H9 (cell line): ENCODE measurements at regions not wholly inside any gene's neighbourhood (a gene's known extent, or its start where the extent isn't known, plus 50 kb on each side); places are given as distances from the start of the nearest gene placed in this dataset.

Experiments used
- DNase-seq: peaks from one replicate; pipeline ENCODE4 v3.0.0-alpha.2; 2017
- H2AFZ ChIP-seq: one replicate; pipeline ENCODE4 v1.6.1; 2013; ENCODE audit warnings: mild to moderate bottlenecking, low read length, control low read depth, moderate library complexity
- H2AK5ac ChIP-seq: 2 replicates; pipeline ENCODE4 v1.6.1; 2013; ENCODE audit warnings: low read length, control low read depth, mixed read lengths; ENCODE audit not compliant: insufficient read length
- H2BK120ac ChIP-seq: one replicate; pipeline ENCODE4 v1.6.1; 2013; ENCODE audit warnings: low read depth, mild to moderate bottlenecking, low read length, control low read depth, inconsistent platforms; ENCODE audit not compliant: poor library complexity, severe bottlenecking
- H2BK12ac ChIP-seq: 2 replicates; pipeline ENCODE4 v1.6.1; 2013; ENCODE audit warnings: low read length, control low read depth, mixed read lengths, low read depth; ENCODE audit not compliant: insufficient read length
- H2BK15ac ChIP-seq: 2 replicates; pipeline ENCODE4 v1.6.1; 2013; ENCODE audit warnings: low read depth, low read length, control low read depth
- H2BK20ac ChIP-seq: one replicate; pipeline ENCODE4 v1.6.1; 2013; ENCODE audit warnings: low read depth, mild to moderate bottlenecking, low read length, control low read depth, inconsistent platforms; ENCODE audit not compliant: poor library complexity, severe bottlenecking
- H2BK5ac ChIP-seq: 2 replicates; pipeline ENCODE4 v1.6.1; 2013; ENCODE audit warnings: low read length, control low read depth, mixed read lengths; ENCODE audit not compliant: insufficient read length
- H3K14ac ChIP-seq: 2 replicates; pipeline ENCODE4 v1.6.1; 2013; ENCODE audit warnings: low read length, control low read depth; ENCODE audit not compliant: insufficient read depth
- H3K18ac ChIP-seq: 2 replicates; pipeline ENCODE4 v1.6.1; 2013; ENCODE audit warnings: low read depth, mild to moderate bottlenecking, mixed read lengths, low read length, control low read depth; ENCODE audit not compliant: insufficient read length
- H3K23ac ChIP-seq: 2 replicates; pipeline ENCODE4 v1.6.1; 2013; ENCODE audit warnings: low read length, control low read depth, mixed read lengths, low read depth; ENCODE audit not compliant: insufficient read length
- H3K23me2 ChIP-seq: 2 replicates; pipeline ENCODE4 v1.6.1; 2013; ENCODE audit warnings: low read depth, mild to moderate bottlenecking, mixed read lengths, low read length, control low read depth; ENCODE audit not compliant: insufficient read length, poor library complexity, severe bottlenecking
- H3K27ac ChIP-seq: 2 replicates; pipeline ENCODE4 v1.5.1; 2013; ENCODE audit warnings: low read length, control low read depth, mixed read lengths, low read depth; ENCODE audit not compliant: insufficient read length
- H3K27me3 ChIP-seq: 2 replicates; pipeline ENCODE4 v1.6.1; 2013; ENCODE audit warnings: low read length, control low read depth, inconsistent platforms; ENCODE audit not compliant: insufficient read depth
- H3K4ac ChIP-seq: 2 replicates; pipeline ENCODE4 v1.6.1; 2013; ENCODE audit warnings: low read depth, mild to moderate bottlenecking, control low read depth, inconsistent platforms, low read length, moderate library complexity
- H3K4me1 ChIP-seq: 2 replicates; pipeline ENCODE4 v1.6.1; 2013; ENCODE audit warnings: low read length, control low read depth, inconsistent platforms; ENCODE audit not compliant: insufficient read depth
- H3K4me2 ChIP-seq: 2 replicates; pipeline ENCODE4 v1.6.1; 2013; ENCODE audit warnings: low read length, control low read depth, mixed read lengths; ENCODE audit not compliant: insufficient read length, insufficient read depth
- H3K56ac ChIP-seq: 2 replicates; pipeline ENCODE4 v1.6.1; 2013; ENCODE audit warnings: low read depth, mild to moderate bottlenecking, mixed read lengths, low read length, control low read depth; ENCODE audit not compliant: insufficient read length
- H3K79me1 ChIP-seq: 2 replicates; pipeline ENCODE4 v1.6.1; 2013; ENCODE audit warnings: low read depth, mild to moderate bottlenecking, moderate library complexity, low read length, control low read depth, inconsistent platforms; ENCODE audit not compliant: insufficient read depth, poor library complexity, severe bottlenecking
- H3K79me2 ChIP-seq: 2 replicates; pipeline ENCODE4 v1.6.1; 2013; ENCODE audit warnings: low read length, control low read depth, inconsistent platforms; ENCODE audit not compliant: insufficient read depth
- H3K9ac ChIP-seq: 2 replicates; pipeline ENCODE4 v1.6.1; 2013; ENCODE audit warnings: low read length, control low read depth, mixed read lengths; ENCODE audit not compliant: insufficient read length; ENCODE audit errors: extremely low read depth
- H3K9me3 ChIP-seq: one replicate; pipeline ENCODE4 v1.6.1; 2013; ENCODE audit warnings: low read depth, low read length, inconsistent platforms; ENCODE audit not compliant: control insufficient read depth
- H3T11ph ChIP-seq: one replicate; pipeline ENCODE4 v1.6.1; 2013; ENCODE audit warnings: mild to moderate bottlenecking, low read length, control low read depth, inconsistent platforms
- H4K20me1 ChIP-seq: one replicate; pipeline ENCODE4 v1.6.1; 2013; ENCODE audit not compliant: control insufficient read depth, insufficient read length, insufficient read depth
- H4K5ac ChIP-seq: 2 replicates; pipeline ENCODE4 v1.6.1; 2013; ENCODE audit warnings: low read depth, mild to moderate bottlenecking, mixed read lengths, low read length, control low read depth; ENCODE audit not compliant: insufficient read length
- H4K8ac ChIP-seq: replicated peaks from 2 replicates; pipeline ENCODE4 v1.6.1; 2013; ENCODE audit warnings: low read length, control low read depth, mixed read lengths, low read depth; ENCODE audit not compliant: insufficient read length
- H4K91ac ChIP-seq: 2 replicates; pipeline ENCODE4 v1.6.1; 2013; ENCODE audit warnings: low read depth, mild to moderate bottlenecking, moderate library complexity, mixed read lengths, low read length, control low read depth; ENCODE audit not compliant: insufficient read length
- H3K27ac Mint-ChIP-seq, 3 experiments: 2 replicates in 2 of 3; 3 replicates in 1 of 3; pipeline ENCODE4 v1.8.0; 2020 to 2021; ENCODE audit warnings: mixed read lengths in 3 of 3, mild to moderate bottlenecking in 1 of 3, moderate library complexity in 1 of 3
- H3K27me3 Mint-ChIP-seq: 2 replicates; pipeline ENCODE4 v1.8.0; 2021; ENCODE audit warnings: low read depth, mild to moderate bottlenecking, moderate library complexity, mixed read lengths
- H3K36me3 Mint-ChIP-seq, 3 experiments: 2 replicates in 2 of 3; 3 replicates in 1 of 3; pipeline ENCODE4 v1.8.0; 2020 to 2021; ENCODE audit warnings: low read depth in 3 of 3, mixed read lengths in 3 of 3; ENCODE audit not compliant: insufficient read depth in 1 of 3
- H3K4me1 Mint-ChIP-seq, 2 experiments: 2 replicates each; pipeline ENCODE4 v1.8.0; 2020; ENCODE audit warnings: mixed read lengths in 2 of 2
- H3K4me3 Mint-ChIP-seq, 2 experiments: 2 replicates in 1 of 2; 3 replicates in 1 of 2; pipeline ENCODE4 v1.8.0; 2020 to 2021; ENCODE audit warnings: mild to moderate bottlenecking in 2 of 2, mixed read lengths in 2 of 2, moderate library complexity in 1 of 2
- H3K9me3 Mint-ChIP-seq, 2 experiments: 2 replicates in 1 of 2; 3 replicates in 1 of 2; pipeline ENCODE4 v1.8.0; 2020; ENCODE audit warnings: mild to moderate bottlenecking in 2 of 2, mixed read lengths in 2 of 2, moderate library complexity in 1 of 2
- CTCF ChIP-seq: fragments of 200-600 bp; sonication (generic); conservative IDR thresholded peaks from 3 replicates; pipeline ENCODE4 v1.8.0; 2021; ENCODE audit warnings: antibody characterized with exemption, mild to moderate bottlenecking
- WGBS: extraction: QIAGEN DNeasy Blood & Tissue Kit; methylation state at CpG from one replicate; pipeline ENCODE4 v1.1.7; 2013; ENCODE audit warnings: missing lambda C conversion rate, low lambda C conversion rate, mixed read lengths; ENCODE audit not compliant: insufficient read length; ENCODE audit errors: extremely low coverage; 5-methylcytosine and 5-hydroxymethylcytosine counted together

GRCh38 chr5:175351897-175352590, 91.9 kb downstream of the DRD1 start:
- Histone ChIP-seq H4K5ac (no peak overlapping the region), H2BK15ac (no peak overlapping the region), H3K18ac (no peak overlapping the region), H2BK5ac (no peak overlapping the region), H3K27me3 (no peaks in the 10 kb centered on the region), H3K23me2 (no peaks in the 10 kb centered on the region), H2AK5ac (no peak overlapping the region), H3K27ac (no peak overlapping the region), H3K4ac (no peak overlapping the region), H3K4me2 (no peak overlapping the region), H3K14ac (no peak overlapping the region), H3K23ac (no peak overlapping the region), H4K8ac (no peak overlapping the region), H3K79me2 (no peaks in the 10 kb centered on the region), H2AFZ (no peak overlapping the region), H3T11ph (no peak overlapping the region), H3K9me3 (no peaks in the 10 kb centered on the region), H2BK12ac (no peak overlapping the region), H3K4me1 (peaks cover 4% of the 10 kb centered on the region; the same call in 1 of the 2 replicates), H3K56ac (no peak overlapping the region), H4K20me1 (no peaks in the 10 kb centered on the region), H2BK20ac (no peak overlapping the region), H3K9ac (no peak overlapping the region), H2BK120ac (no peak overlapping the region), H4K91ac (no peak overlapping the region), H3K79me1 (no peaks in the 10 kb centered on the region)
- Mint-ChIP-seq H3K9me3 (no peaks in the 10 kb centered on the region), H3K36me3 (no peaks in the 10 kb centered on the region), H3K4me1 (peaks cover 29% of the 10 kb centered on the region in 2 experiments), H3K27ac (no peak overlapping the region), H3K27me3 (peaks cover 12% of the 10 kb centered on the region), H3K4me3 (no peak overlapping the region)
- DNase-seq, result no peak
- no peak for TF ChIP-seq CTCF
- no CpG with 5 or more reads among the region's 7 CpGs for WGBS
